GM23338 (cell line): ENCODE measurements at regions not wholly inside any gene's neighbourhood (a gene's known extent, or its start where the extent isn't known, plus 50 kb on each side); places are given as distances from the start of the nearest gene placed in this dataset.

Experiments
- CREB1 ChIP-seq: fragments of 250-450 bp; sonication (Bioruptor Pico); IDR thresholded peaks from 2 replicates; pipeline ENCODE4 v1.5.0; 2020; ENCODE audit warnings: low read depth, mild to moderate bottlenecking, moderate library complexity
- EZH2phosphoT487 ChIP-seq: fragments of 200-600 bp; sonication (generic); IDR thresholded peaks from one replicate; pipeline ENCODE4 v1.8.1; 2018; ENCODE audit warnings: antibody characterized with exemption; ENCODE audit not compliant: unreplicated experiment
- JUNB ChIP-seq: IDR thresholded peaks from one replicate; pipeline ENCODE4 v1.6.1; 2016; ENCODE audit warnings: antibody characterized with exemption; ENCODE audit not compliant: unreplicated experiment
- STAT1 ChIP-seq: IDR thresholded peaks from one replicate; pipeline ENCODE4 v1.6.1; 2016; ENCODE audit warnings: antibody characterized with exemption; ENCODE audit not compliant: unreplicated experiment
- ZNF114 ChIP-seq: fragments of 250-450 bp; sonication (Bioruptor Pico); IDR thresholded peaks from 2 replicates; pipeline ENCODE4 v1.5.0; 2020; ENCODE audit warnings: mild to moderate bottlenecking, moderate library complexity
- ZNF331 ChIP-seq: fragments of 250-450 bp; sonication (Bioruptor Pico); IDR thresholded peaks from 2 replicates; pipeline ENCODE4 v1.5.0; 2020; ENCODE audit warnings: low read depth, mild to moderate bottlenecking, moderate library complexity
- TF ChIP-seq, protein P1 (sequence below): fragments of 250-450 bp; sonication (Bioruptor Pico); IDR thresholded peaks from 2 replicates; pipeline ENCODE4 v1.5.0; 2020; ENCODE audit warnings: mild to moderate bottlenecking, moderate library complexity
- TF ChIP-seq, protein P2 (sequence below): IDR thresholded peaks from one replicate; pipeline ENCODE4 v1.6.1; 2018; ENCODE audit warnings: antibody characterized with exemption; ENCODE audit not compliant: unreplicated experiment
- TF ChIP-seq, protein P3 (sequence below): IDR thresholded peaks from 2 replicates; pipeline ENCODE4 v1.6.1; 2016; ENCODE audit warnings: antibody characterized with exemption

DNA sequence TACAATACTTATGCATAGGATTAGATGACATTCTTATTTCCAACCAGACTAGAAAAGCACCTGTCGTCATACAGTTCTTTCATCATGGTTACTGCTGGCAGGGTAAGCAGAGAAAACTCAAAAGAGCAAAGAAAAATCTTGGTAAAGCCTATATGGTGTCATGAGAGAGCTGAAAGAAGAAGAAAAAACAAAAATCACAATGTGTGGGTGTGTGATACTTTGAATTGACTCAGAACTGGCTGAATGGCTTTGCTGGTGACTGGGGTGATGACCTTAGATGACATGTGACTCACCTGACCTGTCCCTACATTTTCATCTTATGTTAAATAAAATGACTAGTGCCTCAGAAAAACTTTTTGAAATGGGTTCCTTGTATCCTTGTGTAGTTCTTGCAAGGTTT is 278.1 kb upstream of the LMO3 start (continued):
- TF ChIP-seq, protein P1, sequence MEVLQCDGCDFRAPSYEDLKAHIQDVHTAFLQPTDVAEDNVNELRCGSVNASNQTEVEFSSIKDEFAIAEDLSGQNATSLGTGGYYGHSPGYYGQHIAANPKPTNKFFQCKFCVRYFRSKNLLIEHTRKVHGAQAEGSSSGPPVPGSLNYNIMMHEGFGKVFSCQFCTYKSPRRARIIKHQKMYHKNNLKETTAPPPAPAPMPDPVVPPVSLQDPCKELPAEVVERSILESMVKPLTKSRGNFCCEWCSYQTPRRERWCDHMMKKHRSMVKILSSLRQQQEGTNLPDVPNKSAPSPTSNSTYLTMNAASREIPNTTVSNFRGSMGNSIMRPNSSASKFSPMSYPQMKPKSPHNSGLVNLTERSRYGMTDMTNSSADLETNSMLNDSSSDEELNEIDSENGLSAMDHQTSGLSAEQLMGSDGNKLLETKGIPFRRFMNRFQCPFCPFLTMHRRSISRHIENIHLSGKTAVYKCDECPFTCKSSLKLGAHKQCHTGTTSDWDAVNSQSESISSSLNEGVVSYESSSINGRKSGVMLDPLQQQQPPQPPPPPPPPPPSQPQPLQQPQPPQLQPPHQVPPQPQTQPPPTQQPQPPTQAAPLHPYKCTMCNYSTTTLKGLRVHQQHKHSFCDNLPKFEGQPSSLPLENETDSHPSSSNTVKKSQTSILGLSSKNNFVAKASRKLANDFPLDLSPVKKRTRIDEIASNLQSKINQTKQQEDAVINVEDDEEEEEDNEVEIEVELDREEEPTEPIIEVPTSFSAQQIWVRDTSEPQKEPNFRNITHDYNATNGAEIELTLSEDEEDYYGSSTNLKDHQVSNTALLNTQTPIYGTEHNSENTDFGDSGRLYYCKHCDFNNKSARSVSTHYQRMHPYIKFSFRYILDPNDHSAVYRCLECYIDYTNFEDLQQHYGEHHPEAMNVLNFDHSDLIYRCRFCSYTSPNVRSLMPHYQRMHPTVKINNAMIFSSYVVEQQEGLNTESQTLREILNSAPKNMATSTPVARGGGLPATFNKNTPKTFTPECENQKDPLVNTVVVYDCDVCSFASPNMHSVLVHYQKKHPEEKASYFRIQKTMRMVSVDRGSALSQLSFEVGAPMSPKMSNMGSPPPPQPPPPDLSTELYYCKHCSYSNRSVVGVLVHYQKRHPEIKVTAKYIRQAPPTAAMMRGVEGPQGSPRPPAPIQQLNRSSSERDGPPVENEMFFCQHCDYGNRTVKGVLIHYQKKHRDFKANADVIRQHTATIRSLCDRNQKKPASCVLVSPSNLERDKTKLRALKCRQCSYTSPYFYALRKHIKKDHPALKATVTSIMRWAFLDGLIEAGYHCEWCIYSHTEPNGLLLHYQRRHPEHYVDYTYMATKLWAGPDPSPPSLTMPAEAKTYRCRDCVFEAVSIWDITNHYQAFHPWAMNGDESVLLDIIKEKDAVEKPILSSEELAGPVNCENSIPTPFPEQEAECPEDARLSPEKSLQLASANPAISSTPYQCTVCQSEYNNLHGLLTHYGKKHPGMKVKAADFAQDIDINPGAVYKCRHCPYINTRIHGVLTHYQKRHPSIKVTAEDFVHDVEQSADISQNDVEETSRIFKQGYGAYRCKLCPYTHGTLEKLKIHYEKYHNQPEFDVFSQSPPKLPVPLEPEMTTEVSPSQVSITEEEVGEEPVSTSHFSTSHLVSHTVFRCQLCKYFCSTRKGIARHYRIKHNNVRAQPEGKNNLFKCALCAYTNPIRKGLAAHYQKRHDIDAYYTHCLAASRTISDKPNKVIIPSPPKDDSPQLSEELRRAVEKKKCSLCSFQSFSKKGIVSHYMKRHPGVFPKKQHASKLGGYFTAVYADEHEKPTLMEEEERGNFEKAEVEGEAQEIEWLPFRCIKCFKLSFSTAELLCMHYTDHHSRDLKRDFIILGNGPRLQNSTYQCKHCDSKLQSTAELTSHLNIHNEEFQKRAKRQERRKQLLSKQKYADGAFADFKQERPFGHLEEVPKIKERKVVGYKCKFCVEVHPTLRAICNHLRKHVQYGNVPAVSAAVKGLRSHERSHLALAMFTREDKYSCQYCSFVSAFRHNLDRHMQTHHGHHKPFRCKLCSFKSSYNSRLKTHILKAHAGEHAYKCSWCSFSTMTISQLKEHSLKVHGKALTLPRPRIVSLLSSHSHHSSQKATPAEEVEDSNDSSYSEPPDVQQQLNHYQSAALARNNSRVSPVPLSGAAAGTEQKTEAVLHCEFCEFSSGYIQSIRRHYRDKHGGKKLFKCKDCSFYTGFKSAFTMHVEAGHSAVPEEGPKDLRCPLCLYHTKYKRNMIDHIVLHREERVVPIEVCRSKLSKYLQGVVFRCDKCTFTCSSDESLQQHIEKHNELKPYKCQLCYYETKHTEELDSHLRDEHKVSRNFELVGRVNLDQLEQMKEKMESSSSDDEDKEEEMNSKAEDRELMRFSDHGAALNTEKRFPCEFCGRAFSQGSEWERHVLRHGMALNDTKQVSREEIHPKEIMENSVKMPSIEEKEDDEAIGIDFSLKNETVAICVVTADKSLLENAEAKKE (CRISPR knock-in tag), result no peak
- TF ChIP-seq ZNF331 (CRISPR knock-in tag) (no peak), JUNB (no peak), STAT1 (no peak), ZNF114 (CRISPR knock-in tag) (no peak), EZH2phosphoT487 (no peak), CREB1 (no peak)
- TF ChIP-seq, protein P2, sequence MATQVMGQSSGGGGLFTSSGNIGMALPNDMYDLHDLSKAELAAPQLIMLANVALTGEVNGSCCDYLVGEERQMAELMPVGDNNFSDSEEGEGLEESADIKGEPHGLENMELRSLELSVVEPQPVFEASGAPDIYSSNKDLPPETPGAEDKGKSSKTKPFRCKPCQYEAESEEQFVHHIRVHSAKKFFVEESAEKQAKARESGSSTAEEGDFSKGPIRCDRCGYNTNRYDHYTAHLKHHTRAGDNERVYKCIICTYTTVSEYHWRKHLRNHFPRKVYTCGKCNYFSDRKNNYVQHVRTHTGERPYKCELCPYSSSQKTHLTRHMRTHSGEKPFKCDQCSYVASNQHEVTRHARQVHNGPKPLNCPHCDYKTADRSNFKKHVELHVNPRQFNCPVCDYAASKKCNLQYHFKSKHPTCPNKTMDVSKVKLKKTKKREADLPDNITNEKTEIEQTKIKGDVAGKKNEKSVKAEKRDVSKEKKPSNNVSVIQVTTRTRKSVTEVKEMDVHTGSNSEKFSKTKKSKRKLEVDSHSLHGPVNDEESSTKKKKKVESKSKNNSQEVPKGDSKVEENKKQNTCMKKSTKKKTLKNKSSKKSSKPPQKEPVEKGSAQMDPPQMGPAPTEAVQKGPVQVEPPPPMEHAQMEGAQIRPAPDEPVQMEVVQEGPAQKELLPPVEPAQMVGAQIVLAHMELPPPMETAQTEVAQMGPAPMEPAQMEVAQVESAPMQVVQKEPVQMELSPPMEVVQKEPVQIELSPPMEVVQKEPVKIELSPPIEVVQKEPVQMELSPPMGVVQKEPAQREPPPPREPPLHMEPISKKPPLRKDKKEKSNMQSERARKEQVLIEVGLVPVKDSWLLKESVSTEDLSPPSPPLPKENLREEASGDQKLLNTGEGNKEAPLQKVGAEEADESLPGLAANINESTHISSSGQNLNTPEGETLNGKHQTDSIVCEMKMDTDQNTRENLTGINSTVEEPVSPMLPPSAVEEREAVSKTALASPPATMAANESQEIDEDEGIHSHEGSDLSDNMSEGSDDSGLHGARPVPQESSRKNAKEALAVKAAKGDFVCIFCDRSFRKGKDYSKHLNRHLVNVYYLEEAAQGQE, result no peak
- TF ChIP-seq, protein P3, sequence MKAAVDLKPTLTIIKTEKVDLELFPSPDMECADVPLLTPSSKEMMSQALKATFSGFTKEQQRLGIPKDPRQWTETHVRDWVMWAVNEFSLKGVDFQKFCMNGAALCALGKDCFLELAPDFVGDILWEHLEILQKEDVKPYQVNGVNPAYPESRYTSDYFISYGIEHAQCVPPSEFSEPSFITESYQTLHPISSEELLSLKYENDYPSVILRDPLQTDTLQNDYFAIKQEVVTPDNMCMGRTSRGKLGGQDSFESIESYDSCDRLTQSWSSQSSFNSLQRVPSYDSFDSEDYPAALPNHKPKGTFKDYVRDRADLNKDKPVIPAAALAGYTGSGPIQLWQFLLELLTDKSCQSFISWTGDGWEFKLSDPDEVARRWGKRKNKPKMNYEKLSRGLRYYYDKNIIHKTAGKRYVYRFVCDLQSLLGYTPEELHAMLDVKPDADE, result no peak
